ENCODE measurements at regions not wholly inside any gene's neighbourhood (a gene's known extent, or its start where the extent isn't known, plus 50 kb on each side); places are given as distances from the start of the nearest gene placed in this dataset.

DNA sequence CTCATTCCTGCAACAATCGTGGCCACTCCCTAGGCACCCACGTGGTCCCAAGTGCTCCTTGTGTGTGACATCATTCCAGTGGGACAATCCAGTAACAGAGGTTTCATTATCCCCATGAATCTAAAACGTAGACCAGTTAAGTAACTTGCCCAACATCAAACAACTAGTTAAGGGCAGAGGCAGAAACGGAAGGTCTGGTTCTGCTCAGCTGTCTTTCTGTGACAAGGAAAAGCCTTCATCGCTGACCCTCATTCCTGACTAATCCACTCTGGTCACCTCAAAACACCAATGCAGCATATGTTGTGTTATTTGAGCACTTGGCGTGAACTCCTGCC lies 261.4 kb upstream of the JARID2 start:
- no peaks in the 10 kb centered on the region for H3F3A ChIP-seq (ENCODE audit: insufficient read depth)
- H3K27ac ChIP-seq (ENCODE audit: low read depth, low read length): no peak overlapping the region
- no peaks in the 10 kb centered on the region for H3K9me2 ChIP-seq (replicated peaks; ENCODE audit: insufficient read depth, low read length)
- no peak overlapping the region for H3K4me2 ChIP-seq (ENCODE audit: low read depth, low read length, poor library complexity, severe bottlenecking)
- no peaks in the 10 kb centered on the region for H3K27me3 ChIP-seq (ENCODE audit: low read length)
- no peak overlapping the region for H3K4me3 ChIP-seq (ENCODE audit: insufficient read depth, low read length, poor library complexity, severe bottlenecking)
- 0 out of 2 replicates have a peak, but pooled peaks cover 6% of the 10 kb centered on the region for H3K9me3 ChIP-seq (ENCODE audit: insufficient read depth, low read length)
- no peak overlapping the region for H3K9ac ChIP-seq (ENCODE audit: low read length)
- no peaks in the 10 kb centered on the region for H3K79me2 ChIP-seq (ENCODE audit: insufficient read depth, low read length)
- TF ChIP-seq EZH2phosphoT487 (conservative IDR thresholded peaks at IDR 0.05; ENCODE audit: low read length): no peak
- TF ChIP-seq, protein P1, sequence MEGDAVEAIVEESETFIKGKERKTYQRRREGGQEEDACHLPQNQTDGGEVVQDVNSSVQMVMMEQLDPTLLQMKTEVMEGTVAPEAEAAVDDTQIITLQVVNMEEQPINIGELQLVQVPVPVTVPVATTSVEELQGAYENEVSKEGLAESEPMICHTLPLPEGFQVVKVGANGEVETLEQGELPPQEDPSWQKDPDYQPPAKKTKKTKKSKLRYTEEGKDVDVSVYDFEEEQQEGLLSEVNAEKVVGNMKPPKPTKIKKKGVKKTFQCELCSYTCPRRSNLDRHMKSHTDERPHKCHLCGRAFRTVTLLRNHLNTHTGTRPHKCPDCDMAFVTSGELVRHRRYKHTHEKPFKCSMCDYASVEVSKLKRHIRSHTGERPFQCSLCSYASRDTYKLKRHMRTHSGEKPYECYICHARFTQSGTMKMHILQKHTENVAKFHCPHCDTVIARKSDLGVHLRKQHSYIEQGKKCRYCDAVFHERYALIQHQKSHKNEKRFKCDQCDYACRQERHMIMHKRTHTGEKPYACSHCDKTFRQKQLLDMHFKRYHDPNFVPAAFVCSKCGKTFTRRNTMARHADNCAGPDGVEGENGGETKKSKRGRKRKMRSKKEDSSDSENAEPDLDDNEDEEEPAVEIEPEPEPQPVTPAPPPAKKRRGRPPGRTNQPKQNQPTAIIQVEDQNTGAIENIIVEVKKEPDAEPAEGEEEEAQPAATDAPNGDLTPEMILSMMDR (IDR thresholded peaks at IDR 0.05; ENCODE audit: insufficient read depth, low read length, poor library complexity, severe bottlenecking): no peak
- H4K20me1 ChIP-seq (ENCODE audit: low read depth, low read length): no peaks in the 10 kb centered on the region
- H3K36me3 ChIP-seq (ENCODE audit: low read length): no peaks in the 10 kb centered on the region
- H2AFZ ChIP-seq (ENCODE audit: low read depth, low read length, severe bottlenecking): no peak overlapping the region

DNA sequence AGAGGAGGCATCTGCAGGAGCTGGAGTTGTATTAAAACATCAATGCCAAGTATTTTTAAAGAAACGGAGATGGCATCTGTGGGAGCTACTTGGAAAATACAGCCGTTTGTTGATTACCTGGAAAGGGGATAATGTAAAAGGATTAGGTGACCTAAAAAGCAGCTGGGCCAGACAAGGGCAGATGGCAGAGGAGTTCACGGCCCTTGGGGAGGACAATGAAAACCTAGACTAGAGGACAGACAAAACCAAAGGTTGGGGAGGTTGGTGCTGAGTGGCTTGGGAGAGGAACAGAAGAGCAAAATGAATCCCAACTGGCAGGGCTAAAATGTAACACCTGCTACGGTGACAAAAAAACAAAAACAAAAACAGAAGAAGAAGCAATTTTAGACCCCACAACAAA lies 260.5 kb upstream of the JARID2 start:
- H3K79me2 ChIP-seq (ENCODE audit: insufficient read depth, low read length): no peaks in the 10 kb centered on the region
- no peak overlapping the region for H3K27ac ChIP-seq (ENCODE audit: low read depth, low read length)
- TF ChIP-seq EZH2phosphoT487 (conservative IDR thresholded peaks at IDR 0.05; ENCODE audit: low read length): no peak
- TF ChIP-seq, protein P1 (IDR thresholded peaks at IDR 0.05; ENCODE audit: insufficient read depth, low read length, poor library complexity, severe bottlenecking): no peak
- H3K4me3 ChIP-seq (ENCODE audit: insufficient read depth, low read length, poor library complexity, severe bottlenecking): no peak overlapping the region
- H2AFZ ChIP-seq (ENCODE audit: low read depth, low read length, severe bottlenecking): no peak overlapping the region
- H3K36me3 ChIP-seq (ENCODE audit: low read length): no peaks in the 10 kb centered on the region
- H3K9me2 ChIP-seq (replicated peaks; ENCODE audit: insufficient read depth, low read length): no peaks in the 10 kb centered on the region
- H3K27me3 ChIP-seq (ENCODE audit: low read length): no peaks in the 10 kb centered on the region
- 0 out of 2 replicates have a peak, but pooled peaks cover 6% of the 10 kb centered on the region for H3K9me3 ChIP-seq (ENCODE audit: insufficient read depth, low read length)
- no peaks in the 10 kb centered on the region for H3F3A ChIP-seq (ENCODE audit: insufficient read depth)
- H3K9ac ChIP-seq (ENCODE audit: low read length): no peak overlapping the region
- H4K20me1 ChIP-seq (ENCODE audit: low read depth, low read length): no peaks in the 10 kb centered on the region
- no peak overlapping the region for H3K4me2 ChIP-seq (ENCODE audit: low read depth, low read length, poor library complexity, severe bottlenecking)

DNA sequence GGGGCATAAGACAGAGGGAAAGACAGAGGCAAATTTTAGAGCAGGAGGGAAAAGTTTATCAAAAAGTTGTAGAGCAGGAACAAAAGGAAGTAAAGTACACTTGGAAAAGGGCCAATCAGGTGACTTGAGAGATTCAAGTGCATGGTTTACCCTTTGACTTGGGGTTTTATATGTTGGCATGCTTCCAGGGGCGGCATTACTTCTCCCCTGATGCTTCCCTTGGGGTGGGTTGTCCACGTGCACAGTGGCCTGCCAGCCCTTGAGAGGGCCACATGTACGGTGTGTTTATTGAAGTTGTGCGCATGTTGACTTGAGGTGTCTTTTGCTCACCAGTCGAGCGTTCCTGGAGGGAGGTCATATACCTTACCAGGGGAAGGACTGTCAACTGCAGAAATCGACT lies 259.5 kb upstream of the JARID2 start:
- no peak overlapping the region for H3K27ac ChIP-seq (ENCODE audit: low read depth, low read length)
- no peaks in the 10 kb centered on the region for H3F3A ChIP-seq (ENCODE audit: insufficient read depth)
- no peak overlapping the region for H3K9ac ChIP-seq (ENCODE audit: low read length)
- no peaks in the 10 kb centered on the region for H4K20me1 ChIP-seq (ENCODE audit: low read depth, low read length)
- TF ChIP-seq, protein P1 (IDR thresholded peaks at IDR 0.05; ENCODE audit: insufficient read depth, low read length, poor library complexity, severe bottlenecking): no peak
- TF ChIP-seq EZH2phosphoT487 (conservative IDR thresholded peaks at IDR 0.05; ENCODE audit: low read length): no peak
- H3K9me2 ChIP-seq (replicated peaks; ENCODE audit: insufficient read depth, low read length): no peaks in the 10 kb centered on the region
- H3K79me2 ChIP-seq (ENCODE audit: insufficient read depth, low read length): no peaks in the 10 kb centered on the region
- no peak overlapping the region for H3K4me2 ChIP-seq (ENCODE audit: low read depth, low read length, poor library complexity, severe bottlenecking)
- H3K4me3 ChIP-seq (ENCODE audit: insufficient read depth, low read length, poor library complexity, severe bottlenecking): no peak overlapping the region
- H2AFZ ChIP-seq (ENCODE audit: low read depth, low read length, severe bottlenecking): no peak overlapping the region
- H3K9me3 ChIP-seq (ENCODE audit: insufficient read depth, low read length): 0 out of 2 replicates have a peak, but pooled peaks cover 6% of the 10 kb centered on the region
- H3K36me3 ChIP-seq (ENCODE audit: low read length): no peaks in the 10 kb centered on the region
- H3K27me3 ChIP-seq (ENCODE audit: low read length): no peaks in the 10 kb centered on the region
